ENCODE measurements at regions not wholly inside any gene's neighbourhood (a gene's known extent, or its start where the extent isn't known, plus 50 kb on each side); places are given as distances from the start of the nearest gene placed in this dataset.

DNA sequence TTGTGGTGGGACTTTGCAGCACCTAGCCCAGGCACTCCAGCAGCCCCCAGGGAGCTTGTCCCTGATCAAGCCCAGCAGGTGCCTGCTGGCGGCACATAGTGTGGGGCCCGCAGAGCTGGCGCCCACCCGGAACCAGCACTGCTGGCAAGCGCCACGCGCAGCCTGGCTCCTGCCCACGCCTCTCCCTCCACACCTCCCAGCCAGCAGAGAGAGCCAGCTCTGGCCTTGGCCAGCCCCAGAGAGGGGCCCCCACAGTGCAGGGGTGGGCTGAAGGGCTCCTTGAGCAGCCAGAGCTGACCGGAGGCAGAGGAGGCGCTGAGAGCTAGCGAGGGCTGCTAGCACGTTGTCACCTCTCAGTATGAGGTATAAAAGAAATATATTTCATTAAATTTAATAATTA lies 716.5 kb upstream of the MAP3K7 start:
- no peaks in the 10 kb centered on the region for H3K27me3 ChIP-seq (ENCODE audit: low read depth, low read length)
- peaks cover 0 to 5% of the 10 kb centered on the region in 2 donors for H3K4me1 ChIP-seq (ENCODE audit: control insufficient read depth in 1 of 2, insufficient read depth in 2 of 2, low read length in 2 of 2)
- H3K9me3 ChIP-seq (ENCODE audit: control insufficient read depth in 1 of 2, low read length in 2 of 2): no peaks in the 10 kb centered on the region
- H3K4me3 ChIP-seq (ENCODE audit: low read depth in 1 of 2, low read length in 2 of 2): no peak overlapping the region
- no peaks in the 10 kb centered on the region for H3K36me3 ChIP-seq (ENCODE audit: control insufficient read depth in 1 of 2, insufficient read depth in 2 of 2, low read length in 2 of 2)
- H3K27ac ChIP-seq (ENCODE audit: low read length): no peak overlapping the region

DNA sequence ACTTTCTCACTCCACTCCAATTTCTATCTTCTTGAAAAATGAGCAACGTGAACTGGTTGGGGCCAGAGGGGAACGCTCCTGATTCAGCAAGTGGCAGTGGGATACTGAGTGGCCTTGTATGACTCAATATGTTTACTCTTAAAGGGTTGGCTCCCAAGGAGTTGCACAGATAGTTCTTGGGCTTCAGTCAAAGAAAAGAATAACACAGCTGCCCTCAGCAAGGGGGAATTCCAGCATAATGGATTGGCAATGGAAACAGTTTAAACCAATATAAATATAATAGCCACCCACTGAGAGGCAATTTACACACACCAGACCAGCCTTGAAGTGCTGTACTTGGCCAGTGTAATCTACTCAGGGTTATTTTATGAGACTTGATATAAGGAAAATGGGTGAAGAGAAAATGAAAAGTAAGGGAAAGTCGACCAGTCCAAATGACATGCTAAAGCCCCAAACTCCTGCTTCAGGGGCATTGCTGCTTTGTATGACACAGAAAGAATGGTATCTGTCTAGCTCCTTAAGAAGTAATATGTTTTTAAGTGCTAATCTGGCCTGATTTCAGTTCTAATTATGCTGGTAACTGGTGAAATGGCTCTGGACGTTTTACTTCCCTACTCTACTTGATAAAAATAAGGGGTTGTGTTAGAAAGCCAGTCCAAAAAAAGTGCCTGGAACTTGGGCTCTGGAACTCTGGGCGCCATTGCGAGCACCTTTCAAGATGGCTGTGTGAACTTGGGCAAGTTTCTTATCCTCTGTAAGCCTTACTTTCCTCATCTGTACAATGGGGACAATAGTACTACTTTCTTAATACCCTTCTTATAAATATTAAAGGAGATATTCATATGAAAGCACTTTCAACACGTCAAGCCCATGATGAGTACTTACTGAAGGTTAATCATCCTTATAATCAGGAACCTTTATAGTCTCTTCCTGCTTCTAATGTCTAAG lies 712.9 kb upstream of the MAP3K7 start:
- H3K27me3 ChIP-seq (ENCODE audit: low read depth, low read length): no peaks in the 10 kb centered on the region
- H3K36me3 ChIP-seq (ENCODE audit: control insufficient read depth in 1 of 2, insufficient read depth in 2 of 2, low read length in 2 of 2): no peaks in the 10 kb centered on the region
- H3K9me3 ChIP-seq (ENCODE audit: control insufficient read depth in 1 of 2, low read length in 2 of 2): peaks cover 0 to 2% of the 10 kb centered on the region in 2 donors
- peaks cover 0 to 5% of the 10 kb centered on the region in 2 donors for H3K4me1 ChIP-seq (ENCODE audit: control insufficient read depth in 1 of 2, insufficient read depth in 2 of 2, low read length in 2 of 2)
- H3K4me3 ChIP-seq (ENCODE audit: low read depth in 1 of 2, low read length in 2 of 2): no peak overlapping the region
- H3K27ac ChIP-seq (ENCODE audit: low read length): no peak overlapping the region

DNA sequence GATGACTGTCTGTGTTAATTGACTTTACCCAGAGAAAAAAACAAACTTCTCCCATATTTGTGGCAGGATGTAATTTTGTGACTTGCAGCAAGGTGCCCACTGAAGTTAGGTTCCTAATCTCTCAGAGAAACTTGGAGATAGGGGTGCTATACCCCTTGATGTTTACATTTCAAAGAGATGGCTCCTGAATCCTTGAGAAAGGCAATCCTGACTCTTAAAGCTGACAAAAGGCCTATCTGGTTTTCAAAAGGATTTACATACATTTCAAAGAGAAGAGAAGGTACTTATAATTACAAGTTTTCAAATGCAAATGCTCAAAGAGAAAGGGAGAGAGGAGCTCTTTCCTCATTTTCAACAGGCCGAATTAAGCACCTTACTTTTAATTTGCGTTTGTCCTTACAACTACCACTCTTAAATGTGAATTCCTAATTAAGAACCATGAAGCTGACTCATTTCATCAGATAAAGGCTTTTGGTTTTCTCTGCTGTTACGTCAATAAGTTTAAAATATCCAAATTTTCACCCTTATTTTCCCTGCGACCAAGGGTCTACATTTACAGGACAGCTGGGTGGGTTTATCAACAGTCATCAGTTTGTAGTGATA lies 711.8 kb upstream of the MAP3K7 start:
- H3K4me3 ChIP-seq (ENCODE audit: low read depth in 1 of 2, low read length in 2 of 2): no peak overlapping the region
- peaks cover 0 to 2% of the 10 kb centered on the region in 2 donors for H3K9me3 ChIP-seq (ENCODE audit: control insufficient read depth in 1 of 2, low read length in 2 of 2)
- no peaks in the 10 kb centered on the region for H3K27me3 ChIP-seq (ENCODE audit: low read depth, low read length)
- peaks cover 0 to 5% of the 10 kb centered on the region in 2 donors for H3K4me1 ChIP-seq (ENCODE audit: control insufficient read depth in 1 of 2, insufficient read depth in 2 of 2, low read length in 2 of 2)
- no peak overlapping the region for H3K27ac ChIP-seq (ENCODE audit: low read length)
- H3K36me3 ChIP-seq (ENCODE audit: control insufficient read depth in 1 of 2, insufficient read depth in 2 of 2, low read length in 2 of 2): no peaks in the 10 kb centered on the region

DNA sequence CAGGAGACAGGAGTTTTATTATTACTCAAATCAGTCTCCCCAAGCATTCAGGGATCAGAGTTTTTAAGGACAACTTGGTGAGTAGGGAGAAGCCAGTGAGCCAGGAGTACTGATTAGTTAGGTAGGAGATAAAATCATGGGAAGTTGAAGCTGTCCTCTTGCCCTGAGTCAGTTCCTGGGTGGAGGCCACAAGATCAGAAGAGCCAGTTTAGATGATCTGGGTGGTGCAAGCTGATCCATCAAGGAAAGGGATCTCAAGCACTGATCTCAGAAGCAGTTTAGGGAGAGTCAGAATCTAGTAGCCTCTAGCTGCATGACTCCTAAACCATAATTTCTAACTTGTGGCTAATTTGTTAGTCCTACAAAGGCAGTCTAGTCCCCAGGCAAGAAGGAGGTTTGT lies 706.5 kb upstream of the MAP3K7 start:
- H3K36me3 ChIP-seq (ENCODE audit: control insufficient read depth in 1 of 2, insufficient read depth in 2 of 2, low read length in 2 of 2): no peaks in the 10 kb centered on the region
- no peaks in the 10 kb centered on the region for H3K27me3 ChIP-seq (ENCODE audit: low read depth, low read length)
- peaks cover 0 to 2% of the 10 kb centered on the region in 2 donors for H3K9me3 ChIP-seq (ENCODE audit: control insufficient read depth in 1 of 2, low read length in 2 of 2)
- H3K4me1 ChIP-seq (ENCODE audit: control insufficient read depth in 1 of 2, insufficient read depth in 2 of 2, low read length in 2 of 2): no peaks in the 10 kb centered on the region
- no peak overlapping the region for H3K27ac ChIP-seq (ENCODE audit: low read length)
- H3K4me3 ChIP-seq (ENCODE audit: low read depth in 1 of 2, low read length in 2 of 2): no peak overlapping the region

DNA sequence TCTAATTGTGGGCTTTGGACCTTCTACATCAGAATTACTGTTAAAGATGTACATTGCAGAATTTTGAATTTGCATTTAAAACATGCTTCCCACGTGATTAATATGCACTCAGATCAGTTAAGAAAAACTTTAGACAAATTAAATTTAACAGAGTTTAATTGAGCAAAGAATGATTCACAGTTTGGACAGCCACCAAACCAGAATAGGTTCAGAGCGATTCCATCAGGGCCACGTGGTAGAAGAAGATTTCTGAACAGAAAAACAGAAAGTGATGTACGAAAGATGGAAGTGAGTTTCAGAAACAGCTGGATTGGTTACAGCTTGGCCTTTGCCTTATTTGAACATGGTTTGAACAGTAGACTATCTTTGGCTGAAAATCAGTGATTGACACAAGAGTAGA lies 704.2 kb upstream of the MAP3K7 start:
- Histone ChIP-seq H3K27ac (ENCODE audit: low read length) (no peak overlapping the region), H3K27me3 (ENCODE audit: low read depth, low read length) (no peaks in the 10 kb centered on the region), H3K9me3 (ENCODE audit: control insufficient read depth in 1 of 2, low read length in 2 of 2) (no peaks in the 10 kb centered on the region), H3K4me3 (ENCODE audit: low read depth in 1 of 2, low read length in 2 of 2) (no peak overlapping the region), H3K4me1 (ENCODE audit: control insufficient read depth in 1 of 2, insufficient read depth in 2 of 2, low read length in 2 of 2) (no peaks in the 10 kb centered on the region), H3K36me3 (ENCODE audit: control insufficient read depth in 1 of 2, insufficient read depth in 2 of 2, low read length in 2 of 2) (no peaks in the 10 kb centered on the region)

DNA sequence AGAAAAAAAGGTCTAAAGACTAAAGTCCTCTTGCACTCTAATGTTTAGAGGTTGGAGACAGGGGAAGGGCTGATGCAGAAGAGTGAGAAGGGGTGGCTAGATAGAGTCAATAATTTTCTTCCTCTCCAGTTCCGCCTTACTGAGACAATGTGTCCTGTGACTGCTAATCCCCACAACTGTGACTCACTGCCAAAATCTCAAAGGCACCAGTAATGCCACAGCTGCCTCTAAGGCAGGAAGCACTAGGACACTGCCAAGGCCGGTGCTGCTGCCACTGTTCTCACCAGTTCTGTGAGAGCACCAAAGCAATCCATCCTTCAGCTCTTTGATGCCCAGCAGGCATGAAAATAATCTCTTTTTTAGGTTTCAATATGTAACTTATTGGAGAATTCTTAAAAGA lies 701.9 kb upstream of the MAP3K7 start:
- Histone ChIP-seq H3K9me3 (ENCODE audit: control insufficient read depth in 1 of 2, low read length in 2 of 2) (no peaks in the 10 kb centered on the region), H3K4me3 (ENCODE audit: low read depth in 1 of 2, low read length in 2 of 2) (no peak overlapping the region), H3K27me3 (ENCODE audit: low read depth, low read length) (no peaks in the 10 kb centered on the region)

DNA sequence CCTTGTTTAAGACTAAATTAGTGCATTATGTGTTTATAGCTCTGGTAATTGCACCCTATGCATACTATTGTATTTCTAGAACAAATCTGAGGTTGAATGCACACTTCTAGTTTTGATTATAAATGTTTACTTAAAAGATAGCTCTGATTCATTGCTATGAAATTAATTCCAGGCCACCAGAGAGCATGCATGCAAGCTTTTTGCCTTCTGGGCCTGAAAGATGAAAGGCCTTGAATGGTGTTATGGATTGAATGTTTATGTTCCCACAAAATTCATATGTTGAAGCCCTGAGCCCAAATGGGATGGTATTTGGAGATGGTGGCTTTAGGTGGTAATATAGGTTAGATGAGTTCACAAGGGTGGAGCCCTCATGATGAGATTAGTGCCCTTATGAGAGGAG lies 695.0 kb upstream of the MAP3K7 start:
- no peaks in the 10 kb centered on the region for H3K9me3 ChIP-seq (ENCODE audit: control insufficient read depth in 1 of 2, low read length in 2 of 2)
- no peaks in the 10 kb centered on the region for H3K36me3 ChIP-seq (ENCODE audit: control insufficient read depth in 1 of 2, insufficient read depth in 2 of 2, low read length in 2 of 2)
- no peak overlapping the region for H3K4me3 ChIP-seq (ENCODE audit: low read depth in 1 of 2, low read length in 2 of 2)
- H3K4me1 ChIP-seq (ENCODE audit: control insufficient read depth in 1 of 2, insufficient read depth in 2 of 2, low read length in 2 of 2): no peaks in the 10 kb centered on the region
- H3K27ac ChIP-seq (ENCODE audit: low read length): no peak overlapping the region
- no peaks in the 10 kb centered on the region for H3K27me3 ChIP-seq (ENCODE audit: low read depth, low read length)

More for the DNA sequence above, 701.9 kb upstream of the MAP3K7 start:
- Histone ChIP-seq H3K4me1 (ENCODE audit: control insufficient read depth in 1 of 2, insufficient read depth in 2 of 2, low read length in 2 of 2) (no peaks in the 10 kb centered on the region), H3K27ac (ENCODE audit: low read length) (no peak overlapping the region), H3K36me3 (ENCODE audit: control insufficient read depth in 1 of 2, insufficient read depth in 2 of 2, low read length in 2 of 2) (no peaks in the 10 kb centered on the region)

DNA sequence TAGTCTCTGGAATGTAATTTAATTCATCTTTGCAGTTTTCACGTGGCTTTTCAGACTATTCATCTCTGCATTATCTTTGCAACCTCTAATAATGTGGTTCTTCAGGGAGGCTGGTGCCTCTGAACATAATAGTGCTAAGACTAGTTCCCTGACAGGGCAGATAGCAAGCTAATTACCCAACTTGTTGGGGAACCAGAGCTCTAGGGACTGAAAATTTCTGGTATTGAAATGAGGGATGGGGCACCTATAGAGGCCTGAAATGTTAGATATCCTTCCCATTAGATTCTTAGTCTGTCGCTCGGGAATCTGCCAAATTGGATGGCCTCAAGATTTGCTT lies 693.6 kb upstream of the MAP3K7 start:
- no peak overlapping the region for H3K4me3 ChIP-seq (ENCODE audit: low read depth in 1 of 2, low read length in 2 of 2)
- H3K27ac ChIP-seq (ENCODE audit: low read length): no peak overlapping the region
- H3K27me3 ChIP-seq (ENCODE audit: low read depth, low read length): no peaks in the 10 kb centered on the region
- H3K4me1 ChIP-seq (ENCODE audit: control insufficient read depth in 1 of 2, insufficient read depth in 2 of 2, low read length in 2 of 2): no peaks in the 10 kb centered on the region
- no peaks in the 10 kb centered on the region for H3K9me3 ChIP-seq (ENCODE audit: control insufficient read depth in 1 of 2, low read length in 2 of 2)
- H3K36me3 ChIP-seq (ENCODE audit: control insufficient read depth in 1 of 2, insufficient read depth in 2 of 2, low read length in 2 of 2): no peaks in the 10 kb centered on the region

DNA sequence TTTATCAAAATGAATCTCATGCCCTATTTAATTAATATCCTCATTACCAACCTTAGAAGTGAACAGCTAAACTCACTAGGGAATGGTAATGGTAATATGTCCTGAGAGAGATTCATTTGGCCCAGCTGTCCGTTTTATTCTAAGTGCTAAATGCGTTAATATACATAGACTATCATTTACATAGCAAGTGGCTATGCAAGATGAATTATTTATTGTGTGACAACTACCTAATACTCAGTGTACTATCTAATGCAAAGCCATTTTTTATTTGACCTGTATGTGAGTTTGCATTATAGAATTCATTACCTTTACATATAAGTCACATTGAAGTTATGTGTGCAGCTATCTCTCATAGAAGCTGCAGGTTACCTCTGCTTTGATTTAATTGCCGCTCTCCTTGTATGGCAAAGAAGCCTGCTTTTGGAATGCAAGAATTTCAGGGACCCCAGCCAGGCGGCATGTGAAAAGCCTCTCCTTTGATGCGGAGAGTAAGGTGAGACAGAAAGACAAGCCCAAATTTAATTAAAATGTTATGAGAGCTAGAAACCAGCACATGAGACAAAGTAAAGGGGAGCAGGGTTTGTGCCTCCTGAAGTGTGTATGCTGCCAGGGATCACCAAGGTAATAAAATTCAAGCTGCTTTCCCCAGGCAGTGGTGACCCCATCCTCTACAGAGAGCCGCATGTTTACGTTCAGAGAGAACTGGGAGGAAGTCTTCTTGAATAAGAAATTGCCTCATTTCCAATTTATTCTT lies 693.0 kb upstream of the MAP3K7 start:
- Histone ChIP-seq H3K9me3 (ENCODE audit: control insufficient read depth in 1 of 2, low read length in 2 of 2) (no peaks in the 10 kb centered on the region), H3K36me3 (ENCODE audit: control insufficient read depth in 1 of 2, insufficient read depth in 2 of 2, low read length in 2 of 2) (no peaks in the 10 kb centered on the region), H3K4me1 (ENCODE audit: control insufficient read depth in 1 of 2, insufficient read depth in 2 of 2, low read length in 2 of 2) (no peaks in the 10 kb centered on the region), H3K27ac (ENCODE audit: low read length) (no peak overlapping the region), H3K27me3 (ENCODE audit: low read depth, low read length) (no peaks in the 10 kb centered on the region), H3K4me3 (ENCODE audit: low read depth in 1 of 2, low read length in 2 of 2) (no peak overlapping the region)

DNA sequence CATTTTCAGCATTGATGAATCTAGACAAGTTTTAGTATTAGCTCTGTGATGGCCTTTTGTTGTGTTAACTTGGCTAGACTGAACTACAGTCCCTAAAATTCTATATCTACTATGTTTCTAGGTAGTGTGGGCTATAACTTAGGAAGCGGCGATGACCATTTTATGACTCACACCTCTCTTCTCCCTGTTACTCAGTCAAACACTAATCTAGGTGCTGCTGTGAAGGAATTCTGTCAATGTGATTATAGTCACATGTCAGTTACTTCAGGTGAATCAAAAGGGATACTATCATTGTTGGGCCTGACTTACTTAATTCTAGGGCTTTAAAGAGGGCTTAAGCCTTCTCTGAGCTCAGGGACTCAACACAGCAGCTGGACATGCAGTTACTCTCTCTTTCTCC lies 691.5 kb upstream of the MAP3K7 start:
- H3K27ac ChIP-seq (ENCODE audit: low read length): no peak overlapping the region
- H3K4me3 ChIP-seq (ENCODE audit: low read depth in 1 of 2, low read length in 2 of 2): no peak overlapping the region
- H3K9me3 ChIP-seq (ENCODE audit: control insufficient read depth in 1 of 2, low read length in 2 of 2): no peaks in the 10 kb centered on the region
- no peaks in the 10 kb centered on the region for H3K27me3 ChIP-seq (ENCODE audit: low read depth, low read length)
- no peaks in the 10 kb centered on the region for H3K4me1 ChIP-seq (ENCODE audit: control insufficient read depth in 1 of 2, insufficient read depth in 2 of 2, low read length in 2 of 2)
- H3K36me3 ChIP-seq (ENCODE audit: control insufficient read depth in 1 of 2, insufficient read depth in 2 of 2, low read length in 2 of 2): no peaks in the 10 kb centered on the region

DNA sequence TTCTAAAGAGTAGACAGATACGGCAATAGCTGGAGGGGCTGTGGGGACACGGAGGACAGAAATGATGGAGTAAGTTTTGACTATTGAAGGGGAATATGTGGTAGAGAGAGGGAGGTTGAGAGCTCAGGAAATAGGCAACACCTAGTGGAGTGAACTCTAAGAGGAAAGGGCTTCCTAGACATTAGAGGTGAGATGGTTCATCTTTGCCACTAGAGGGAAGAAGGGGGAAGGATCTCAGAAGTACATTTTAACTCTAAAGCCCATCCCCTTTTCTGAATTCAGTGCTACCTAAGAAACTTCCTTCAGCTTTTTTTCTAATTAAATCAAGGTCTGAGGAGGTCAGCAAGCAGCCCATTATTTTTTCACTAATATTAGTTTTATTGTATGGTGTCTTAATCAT lies 689.4 kb upstream of the MAP3K7 start:
- Histone ChIP-seq H3K27me3 (ENCODE audit: low read depth, low read length) (no peaks in the 10 kb centered on the region), H3K4me1 (ENCODE audit: control insufficient read depth in 1 of 2, insufficient read depth in 2 of 2, low read length in 2 of 2) (no peaks in the 10 kb centered on the region), H3K4me3 (ENCODE audit: low read depth in 1 of 2, low read length in 2 of 2) (no peak overlapping the region), H3K27ac (ENCODE audit: low read length) (no peak overlapping the region), H3K9me3 (ENCODE audit: control insufficient read depth in 1 of 2, low read length in 2 of 2) (no peaks in the 10 kb centered on the region), H3K36me3 (ENCODE audit: control insufficient read depth in 1 of 2, insufficient read depth in 2 of 2, low read length in 2 of 2) (no peaks in the 10 kb centered on the region)

Measured in muscle layer of duodenum (tissue), 2 donors.